HG03460 (cell line): ENCODE measurements at regions not wholly inside any gene's neighbourhood (a gene's known extent, or its start where the extent isn't known, plus 50 kb on each side); places are given as distances from the start of the nearest gene placed in this dataset.
"Not testable (repeated sequence)": the region's sequence is repeated elsewhere in the genome, so short reads cannot be mapped to it uniquely, and the experiment has no call there.

Experiments
- ATAC-seq: cut with Tn5 transposase; IDR thresholded peaks from one replicate; pipeline ENCODE4 v1.9.1; 2021; ENCODE audit not compliant: unreplicated experiment

- no peak for ATAC-seq
These were observed 102.3 kb upstream of the FGGY start for GRCh38 chr1:59194621-59195020.

DNA sequence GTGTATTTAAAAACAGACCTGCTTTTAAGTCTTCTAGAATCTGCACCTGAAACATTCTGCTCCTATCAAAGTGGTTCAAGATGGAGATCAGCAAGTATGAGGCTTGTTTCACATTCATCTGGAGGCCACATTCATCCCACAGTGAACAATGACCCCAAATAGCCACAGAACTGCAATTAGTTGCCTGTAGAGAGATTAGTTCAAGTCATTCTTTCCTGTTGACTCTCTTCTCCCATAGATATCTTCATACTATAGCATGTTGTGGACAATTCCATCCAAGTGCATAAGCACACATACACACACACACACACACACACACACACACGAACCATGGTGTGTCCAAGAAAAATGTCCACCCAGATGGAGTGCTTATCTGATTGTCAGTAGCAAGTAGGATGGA is 101.7 kb upstream of the FGGY start:
- no peak for ATAC-seq

- no peak for ATAC-seq
These were observed 98.3 kb upstream of the FGGY start for GRCh38 chr1:59198564-59198963.

GRCh38 chr1:59199147-59199546 is 97.7 kb upstream of the FGGY start:
- no peak for ATAC-seq

GRCh38 chr1:59199719-59200376 is 97.0 kb upstream of the FGGY start:
- ATAC-seq = no peak

DNA sequence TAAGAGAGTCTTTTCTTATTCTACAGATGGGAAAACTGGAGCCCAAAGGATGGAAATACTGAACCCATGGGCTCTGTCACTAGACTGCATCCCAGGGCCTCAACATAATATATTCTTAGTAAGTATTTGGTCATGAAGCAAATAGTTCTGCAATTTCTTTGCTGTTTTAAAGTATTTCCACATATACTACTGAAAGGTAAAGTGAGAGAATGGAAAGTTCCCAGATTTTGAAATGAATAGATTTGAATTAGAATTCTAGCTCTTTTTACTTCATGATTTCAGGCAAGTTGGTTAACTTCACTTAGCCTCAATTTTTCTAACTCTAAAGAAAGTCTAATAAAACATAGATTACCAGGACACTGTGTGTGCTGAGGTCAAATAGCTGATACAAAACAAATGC is 95.6 kb upstream of the FGGY start:
- ATAC-seq = no peak

- no peak for ATAC-seq
These were observed 94.4 kb upstream of the FGGY start for GRCh38 chr1:59202455-59202854.

DNA sequence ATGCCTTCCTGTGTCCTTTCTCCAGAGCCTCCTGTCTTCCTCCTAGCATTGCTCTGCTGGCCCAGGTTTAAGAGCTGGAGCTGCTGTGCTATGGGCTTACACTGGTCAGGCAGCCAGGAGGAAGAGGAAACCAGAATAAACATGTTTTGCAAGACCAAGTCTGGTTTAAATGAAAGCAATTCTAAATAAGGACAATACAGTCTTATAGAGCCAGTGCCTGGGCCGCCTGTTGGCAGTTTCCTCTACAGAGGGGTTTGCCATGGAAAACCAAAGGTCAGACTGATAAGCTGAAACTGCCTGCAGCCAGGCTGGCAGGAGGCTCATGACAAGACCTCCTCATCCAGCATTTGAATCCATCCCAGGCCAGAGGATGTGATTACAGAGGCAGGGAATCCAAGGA is 92.9 kb upstream of the FGGY start:
- ATAC-seq = no peak

GRCh38 chr1:59206616-59207015 is 90.3 kb upstream of the FGGY start:
- ATAC-seq = not testable (repeated sequence)

- ATAC-seq = not testable (repeated sequence)
These were observed 86.5 kb upstream of the FGGY start for GRCh38 chr1:59210430-59210829.

DNA sequence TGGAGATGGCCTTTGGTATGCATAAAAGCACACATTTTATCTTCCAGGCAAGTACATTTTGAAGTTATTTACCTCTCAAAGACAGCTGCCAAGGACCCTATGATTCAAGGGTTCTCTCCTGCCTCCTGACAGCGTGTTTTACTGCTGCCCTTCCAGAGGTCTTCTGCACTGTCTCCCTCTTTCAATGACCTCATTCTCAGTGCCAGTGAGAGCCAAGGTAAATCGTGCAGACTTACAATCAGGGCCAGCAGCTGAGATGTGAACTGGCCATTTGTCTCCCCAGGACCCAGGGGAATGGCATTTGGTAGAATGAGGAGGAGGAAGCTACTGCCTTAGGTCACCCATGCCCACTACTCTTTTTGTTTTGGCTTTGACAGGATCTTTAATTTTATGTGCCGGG is 84.2 kb upstream of the FGGY start:
- ATAC-seq = no peak

GRCh38 chr1:59214248-59215208 is 82.4 kb upstream of the FGGY start:
- ATAC-seq = no peak

GRCh38 chr1:59215766-59216291 is 81.1 kb upstream of the FGGY start:
- ATAC-seq = no peak

GRCh38 chr1:59217439-59217838 is 79.5 kb upstream of the FGGY start:
- ATAC-seq = not testable (repeated sequence)

- no peak for ATAC-seq
These were observed 78.2 kb upstream of the FGGY start for GRCh38 chr1:59218521-59219236.

DNA sequence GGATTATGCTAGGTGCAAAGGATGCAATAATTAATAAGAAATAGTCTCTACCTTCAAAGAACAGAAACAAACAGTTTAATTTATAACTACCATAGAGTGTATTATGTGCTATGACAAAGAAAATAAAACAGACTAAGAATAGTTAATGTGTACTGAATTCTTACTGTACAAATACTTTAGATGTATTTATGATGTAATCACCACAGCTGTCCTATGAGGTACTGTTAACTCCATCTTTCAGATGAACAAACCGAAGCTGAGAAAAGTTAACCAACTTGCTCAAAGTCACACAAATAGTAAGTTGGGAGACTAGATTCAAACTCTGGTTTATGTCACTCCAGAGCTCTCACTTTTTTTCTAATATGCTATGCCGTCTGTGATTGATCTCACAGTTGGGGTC is 77.0 kb upstream of the FGGY start:
- ATAC-seq = no peak

DNA sequence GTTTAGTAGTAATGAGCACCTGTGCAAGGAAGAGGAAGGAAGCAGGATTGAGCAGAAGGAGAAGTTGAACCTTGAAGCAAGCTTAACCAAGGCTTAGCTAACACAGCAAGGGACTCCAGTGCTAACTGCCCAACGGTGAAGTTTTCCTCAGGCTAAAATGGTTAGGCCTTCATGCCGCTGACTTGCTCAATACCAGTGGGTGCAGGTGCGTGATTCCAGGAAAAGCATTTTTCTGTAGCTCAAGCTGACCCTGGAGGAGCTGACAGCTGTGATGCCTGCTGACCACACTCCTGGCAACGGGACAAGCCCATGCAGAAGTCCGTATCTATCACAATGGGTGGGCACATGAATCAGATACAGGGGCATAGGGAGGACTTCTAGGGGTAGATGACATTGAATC is 76.5 kb upstream of the FGGY start:
- no peak for ATAC-seq

DNA sequence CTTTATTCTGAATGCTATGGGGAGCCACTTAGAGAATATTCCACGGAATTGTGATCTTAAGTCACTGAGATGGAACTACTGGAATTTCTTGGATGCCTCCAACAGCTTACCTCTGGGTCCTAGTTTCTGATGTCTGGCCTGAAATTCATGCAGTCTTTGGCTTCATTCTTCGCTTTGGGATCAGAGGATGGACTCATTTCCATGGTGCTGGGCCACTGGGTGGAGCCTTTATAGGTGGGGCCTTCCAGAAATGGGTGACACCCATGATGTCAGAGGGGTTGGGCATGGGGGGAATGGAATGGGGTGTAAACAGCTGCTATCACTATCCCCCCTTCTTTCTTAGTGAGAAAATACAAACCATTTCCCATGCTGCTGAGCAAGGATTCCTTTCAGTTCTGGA is 73.7 kb upstream of the FGGY start:
- no peak for ATAC-seq

DNA sequence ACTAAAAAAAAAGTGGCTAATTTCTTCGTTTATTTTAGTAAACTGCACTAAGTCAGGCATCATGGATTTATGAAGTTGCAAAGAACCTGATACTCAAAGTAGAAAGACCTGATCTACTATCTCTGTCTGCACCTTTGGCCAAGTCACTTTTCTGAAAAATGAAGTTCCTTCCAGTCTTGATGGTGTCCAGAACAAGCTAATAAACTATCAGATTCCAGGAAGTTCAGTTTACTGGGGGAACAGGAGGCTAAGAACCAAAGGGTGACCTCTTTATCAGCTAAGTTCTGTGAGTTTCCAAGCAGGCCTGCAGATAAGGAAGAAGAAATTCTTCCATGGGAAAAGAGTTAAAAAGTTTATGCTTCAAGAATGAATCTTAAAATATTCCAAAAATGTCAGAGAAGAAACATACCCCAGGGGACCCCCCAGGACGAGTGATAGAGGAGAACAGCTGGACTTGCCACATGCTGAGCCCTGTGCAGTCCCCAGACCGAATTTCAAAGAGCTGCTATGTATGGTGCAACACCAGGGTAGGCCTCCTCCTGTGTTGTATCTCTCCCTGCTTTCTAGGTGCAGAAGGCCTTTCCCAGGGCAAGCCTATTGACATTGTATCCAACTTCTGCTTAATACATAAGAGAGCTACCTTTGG is 72.8 kb upstream of the FGGY start:
- ATAC-seq = no peak

DNA sequence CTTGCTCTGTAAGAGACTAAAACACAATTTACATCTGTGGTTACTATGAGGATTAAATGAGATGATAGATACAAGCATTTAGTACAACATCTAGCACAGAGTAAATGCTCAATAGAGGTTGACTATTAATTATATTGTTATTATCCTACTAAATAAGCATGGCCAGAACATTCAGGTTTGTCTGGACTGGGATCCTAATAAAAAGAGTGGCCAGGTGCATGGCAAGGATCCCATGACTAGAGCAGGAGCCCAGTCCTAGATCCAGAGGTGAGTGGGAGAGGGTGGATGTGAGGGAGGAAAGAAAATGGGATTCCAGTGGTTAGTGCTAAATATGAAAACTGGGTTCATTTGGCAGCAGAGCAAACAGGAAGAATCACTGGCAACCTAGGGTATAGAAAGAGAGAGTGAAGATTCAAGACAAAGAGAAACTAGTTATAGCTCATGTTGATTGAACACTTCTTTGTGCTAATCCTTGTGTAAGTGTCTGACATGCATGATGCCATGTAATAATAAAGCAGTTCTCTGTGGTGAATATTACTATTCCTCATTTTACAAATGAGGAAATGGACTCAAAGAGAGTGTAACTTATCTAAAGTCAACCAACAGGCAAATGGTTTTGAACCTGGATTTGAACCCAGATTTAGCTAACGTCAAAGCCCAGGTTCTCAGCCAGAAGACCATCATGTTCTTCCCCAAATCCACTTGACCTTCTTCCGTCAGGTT is 71.1 kb upstream of the FGGY start:
- no peak for ATAC-seq
